Astrocyte (in vitro differentiated cells and primary cell): ENCODE measurements at regions not wholly inside any gene's neighbourhood (a gene's known extent, or its start where the extent isn't known, plus 50 kb on each side); places are given as distances from the start of the nearest gene placed in this dataset.
"Not testable (repeated sequence)": the region's sequence is repeated elsewhere in the genome, so short reads cannot be mapped to it uniquely, and the experiment has no call there.

Experiments used
- DNase-seq: peaks from one replicate; pipeline ENCODE4 v3.0.0-alpha.2; 2010; ENCODE audit warnings: low read depth
- FAIRE-seq: peaks from 2 replicates; lab custom pipeline; 2011; peaks lifted over from hg19 to GRCh38; lab: Jason Lieb, UNC
- H2AFZ ChIP-seq: 2 replicates; pipeline ENCODE4 v1.6.0; 2012; ENCODE audit warnings: low read depth, low read length, inconsistent platforms
- H3K27ac ChIP-seq: 2 replicates; pipeline ENCODE4 v1.5.1; 2011; ENCODE audit warnings: low read depth, low read length, inconsistent platforms
- H3K27me3 ChIP-seq: 2 replicates; pipeline ENCODE4 v1.6.0; 2011; ENCODE audit warnings: low read length, inconsistent platforms; ENCODE audit not compliant: insufficient read depth
- H3K36me3 ChIP-seq: 2 replicates; pipeline ENCODE4 v1.5.1; 2011; ENCODE audit warnings: low read length, inconsistent platforms; ENCODE audit not compliant: insufficient read depth
- H3K4me1 ChIP-seq: 2 replicates; pipeline ENCODE4 v1.5.1; 2011; ENCODE audit warnings: low read length, inconsistent platforms; ENCODE audit not compliant: insufficient read depth
- H3K4me2 ChIP-seq: 2 replicates; pipeline ENCODE4 v1.6.0; 2012; ENCODE audit warnings: low read length, inconsistent platforms
- H3K4me3 ChIP-seq: 2 replicates; pipeline ENCODE4 v1.5.1; 2011; ENCODE audit warnings: low read depth, mild to moderate bottlenecking, low read length, inconsistent platforms; ENCODE audit not compliant: insufficient read depth
- H3K79me2 ChIP-seq: 2 replicates; pipeline ENCODE4 v1.6.0; 2012; ENCODE audit warnings: mild to moderate bottlenecking, low read length, inconsistent platforms; ENCODE audit not compliant: insufficient read depth
- H3K9ac ChIP-seq: 2 replicates; pipeline ENCODE4 v1.6.0; 2012; ENCODE audit warnings: mild to moderate bottlenecking, low read length, inconsistent platforms
- H3K9me3 ChIP-seq: 2 replicates; pipeline ENCODE4 v1.5.1; 2012; ENCODE audit warnings: low read depth, mild to moderate bottlenecking, low read length, inconsistent platforms; ENCODE audit not compliant: insufficient read depth
- H4K20me1 ChIP-seq: 2 replicates; pipeline ENCODE4 v1.6.0; 2012; ENCODE audit warnings: low read length, inconsistent platforms; ENCODE audit not compliant: insufficient read depth
- H3K27ac Mint-ChIP-seq: one replicate; pipeline ENCODE4 v1.8.0; 2021; ENCODE audit warnings: mild to moderate bottlenecking, mixed read lengths; ENCODE audit not compliant: unreplicated experiment
- H3K27me3 Mint-ChIP-seq: one replicate; pipeline ENCODE4 v1.8.0; 2021; ENCODE audit warnings: low read depth, mixed read lengths; ENCODE audit not compliant: unreplicated experiment
- H3K36me3 Mint-ChIP-seq: one replicate; pipeline ENCODE4 v1.8.0; 2021; ENCODE audit warnings: low read depth, mixed read lengths; ENCODE audit not compliant: unreplicated experiment
- H3K4me1 Mint-ChIP-seq: one replicate; pipeline ENCODE4 v1.8.0; 2021; ENCODE audit warnings: low read depth, mixed read lengths; ENCODE audit not compliant: unreplicated experiment
- H3K4me3 Mint-ChIP-seq: one replicate; pipeline ENCODE4 v1.8.0; 2021; ENCODE audit warnings: mild to moderate bottlenecking, moderate library complexity, mixed read lengths; ENCODE audit not compliant: unreplicated experiment
- H3K9me3 Mint-ChIP-seq: one replicate; pipeline ENCODE4 v1.8.0; 2021; ENCODE audit warnings: mild to moderate bottlenecking, mixed read lengths; ENCODE audit not compliant: unreplicated experiment
- CTCF ChIP-seq: IDR thresholded peaks from 2 replicates; pipeline ENCODE4 v1.5.1; 2011; ENCODE audit warnings: low read depth, mild to moderate bottlenecking, inconsistent platforms, low read length, moderate library complexity; ENCODE audit not compliant: insufficient read depth
- EZH2 ChIP-seq: IDR thresholded peaks from 2 replicates; pipeline ENCODE4 v1.6.1; 2012; ENCODE audit warnings: mild to moderate bottlenecking, low read length, inconsistent platforms; ENCODE audit not compliant: insufficient read depth

GRCh38 chr1:37186246-37186756 is 152.0 kb upstream of the GRIK3 start:
- FAIRE-seq (no peak), DNase-seq (no peak)
- Histone ChIP-seq H3K4me2 (no peak overlapping the region), H4K20me1 (no peaks in the 10 kb centered on the region), H2AFZ (no peak overlapping the region), H3K9me3 (no peaks in the 10 kb centered on the region), H3K9ac (no peak overlapping the region), H3K27me3 (no peaks in the 10 kb centered on the region), H3K4me3 (no peak overlapping the region), H3K4me1 (no peaks in the 10 kb centered on the region), H3K27ac (no peak overlapping the region), H3K79me2 (no peaks in the 10 kb centered on the region), H3K36me3 (no peaks in the 10 kb centered on the region)
- H3K27ac Mint-ChIP-seq = peak overlapping the region; percentile 84
- no peak for TF ChIP-seq EZH2
- no peak for TF ChIP-seq CTCF
- H3K4me3 Mint-ChIP-seq = no peak overlapping the region
- no peaks in the 10 kb centered on the region for H3K36me3 Mint-ChIP-seq
- peaks cover 1% of the 10 kb centered on the region for H3K9me3 Mint-ChIP-seq
- peaks cover 14% of the 10 kb centered on the region for H3K4me1 Mint-ChIP-seq
- H3K27me3 Mint-ChIP-seq = peaks cover 9% of the 10 kb centered on the region

- Histone ChIP-seq H3K27me3 (no peaks in the 10 kb centered on the region), H3K36me3 (no peaks in the 10 kb centered on the region), H2AFZ (no peak overlapping the region), H4K20me1 (no peaks in the 10 kb centered on the region), H3K9ac (no peak overlapping the region), H3K4me1 (no peaks in the 10 kb centered on the region), H3K4me3 (no peak overlapping the region), H3K79me2 (no peaks in the 10 kb centered on the region), H3K27ac (no peak overlapping the region), H3K9me3 (no peaks in the 10 kb centered on the region), H3K4me2 (no peak overlapping the region)
- Mint-ChIP-seq H3K27me3 (peaks cover 9% of the 10 kb centered on the region), H3K4me3 (no peak overlapping the region), H3K9me3 (peaks cover 1% of the 10 kb centered on the region), H3K36me3 (no peaks in the 10 kb centered on the region), H3K4me1 (peaks cover 14% of the 10 kb centered on the region), H3K27ac (no peak overlapping the region)
- FAIRE-seq (no peak), DNase-seq (no peak)
- TF ChIP-seq CTCF (no peak), EZH2 (no peak)
Observed at GRCh38 chr1:37189111-37189510, 154.8 kb upstream of the GRIK3 start.

GRCh38 chr1:37197411-37197810 is 163.1 kb upstream of the GRIK3 start:
- Mint-ChIP-seq H3K4me1 (no peaks in the 10 kb centered on the region), H3K27me3 (no peaks in the 10 kb centered on the region), H3K9me3 (peaks cover 4% of the 10 kb centered on the region), H3K36me3 (no peaks in the 10 kb centered on the region), H3K27ac (no peak overlapping the region), H3K4me3 (no peak overlapping the region)
- Histone ChIP-seq H3K4me3 (no peak overlapping the region), H3K4me1 (no peaks in the 10 kb centered on the region), H2AFZ (no peak overlapping the region), H4K20me1 (no peaks in the 10 kb centered on the region), H3K9me3 (no peaks in the 10 kb centered on the region), H3K27me3 (no peaks in the 10 kb centered on the region), H3K4me2 (no peak overlapping the region), H3K79me2 (no peaks in the 10 kb centered on the region), H3K27ac (no peak overlapping the region), H3K9ac (no peak overlapping the region), H3K36me3 (no peaks in the 10 kb centered on the region)
- no peak for DNase-seq
- TF ChIP-seq CTCF (no peak), EZH2 (no peak)
- FAIRE-seq = no peak

GRCh38 chr1:37214305-37214704 is 180.0 kb upstream of the GRIK3 start:
- H3K79me2 ChIP-seq, H3K4me2 ChIP-seq, H3K27me3 ChIP-seq, FAIRE-seq, H3K4me1 Mint-ChIP-seq, H3K36me3 ChIP-seq, H3K27ac Mint-ChIP-seq, H3K9me3 Mint-ChIP-seq, H3K27ac ChIP-seq, H3K36me3 Mint-ChIP-seq, H3K4me3 ChIP-seq, H4K20me1 ChIP-seq, H3K9me3 ChIP-seq, H3K9ac ChIP-seq, DNase-seq, H2AFZ ChIP-seq, H3K4me3 Mint-ChIP-seq, H3K27me3 Mint-ChIP-seq, H3K4me1 ChIP-seq: not testable (repeated sequence)
